ENCODE measurements at regions not wholly inside any gene's neighbourhood (a gene's known extent, or its start where the extent isn't known, plus 50 kb on each side); places are given as distances from the start of the nearest gene placed in this dataset.

DNA sequence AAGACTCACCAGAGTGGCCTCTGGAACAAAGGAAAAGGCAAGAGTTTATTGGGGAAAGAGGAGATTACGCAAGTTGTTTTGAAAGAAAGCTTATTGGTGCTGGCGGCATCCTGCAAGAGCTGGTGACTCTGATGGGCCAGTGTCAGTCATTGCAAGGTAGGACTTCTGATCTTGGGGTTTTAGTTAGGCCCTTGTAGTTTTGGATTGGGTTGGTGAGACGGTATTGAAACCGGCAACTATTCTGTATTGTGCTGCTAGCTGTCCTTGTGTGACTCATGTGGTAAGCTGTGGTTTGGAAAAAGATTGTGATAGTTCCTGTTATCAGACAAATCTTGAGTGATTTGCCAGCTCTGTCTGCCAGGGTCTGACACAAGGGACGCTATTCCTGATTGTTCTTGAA lies 159.1 kb upstream of the PIEZO2 start:
- peak; percentile 35 for DNase-seq

DNA sequence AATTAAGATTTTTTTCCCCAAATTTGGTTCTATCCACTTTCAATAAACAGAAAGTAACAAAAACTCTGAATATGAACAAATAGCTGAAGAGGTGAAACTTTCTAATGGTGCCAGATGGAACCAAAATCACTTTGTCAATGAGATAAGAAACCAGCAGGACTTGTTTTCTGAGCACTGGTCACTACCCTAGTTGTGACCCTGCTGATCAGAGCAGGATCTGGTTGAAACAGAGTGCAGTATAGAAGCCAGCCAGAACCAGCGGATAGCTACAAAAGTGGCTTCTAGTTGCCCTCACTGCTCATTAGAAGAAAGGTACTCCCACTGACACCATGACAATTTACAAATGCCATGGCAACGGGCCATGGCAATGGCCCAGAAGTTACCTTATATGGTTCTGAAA lies 158.3 kb upstream of the PIEZO2 start:
- DNase-seq = no peak

DNA sequence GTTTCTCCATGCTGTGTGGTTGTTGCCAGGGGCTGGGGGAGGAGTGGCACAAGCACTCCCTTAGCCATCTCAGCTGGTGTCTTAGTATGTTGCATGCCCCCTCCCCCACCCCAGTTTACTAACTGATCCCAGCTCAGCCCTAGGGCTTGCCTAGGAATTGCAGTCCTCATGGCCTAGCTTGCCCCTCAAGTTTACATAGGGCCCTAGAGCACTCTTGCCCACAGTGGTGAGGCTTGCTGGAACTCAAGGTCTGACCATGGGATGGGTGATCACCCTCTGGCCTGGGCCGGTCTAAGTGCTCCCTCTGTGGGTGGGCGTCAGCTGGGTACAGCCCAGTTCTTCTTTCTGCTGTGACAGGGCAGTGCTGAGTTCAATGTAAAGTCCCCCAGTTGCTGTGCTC lies 156.1 kb upstream of the PIEZO2 start:
- DNase-seq = no peak

DNA sequence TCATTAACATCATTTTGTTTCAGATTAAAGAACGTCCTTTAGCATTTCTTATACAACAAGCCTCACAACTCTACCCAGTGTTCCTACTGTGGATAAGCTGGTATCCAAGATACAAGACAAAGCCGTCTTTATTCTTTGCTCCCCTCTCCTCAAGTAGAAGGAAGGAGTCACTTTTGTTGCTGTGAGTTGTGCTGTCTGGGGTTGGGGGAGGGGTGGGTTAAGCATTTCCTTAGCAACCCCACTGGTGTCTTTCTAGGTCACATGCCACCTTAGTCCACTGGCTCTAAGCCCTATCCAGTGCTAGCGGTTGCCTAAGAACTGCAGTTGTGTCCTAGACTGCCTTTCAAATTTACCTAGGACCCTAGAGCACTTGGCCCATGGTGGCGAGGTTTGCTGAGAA lies 155.6 kb upstream of the PIEZO2 start:
- DNase-seq = no peak

DNA sequence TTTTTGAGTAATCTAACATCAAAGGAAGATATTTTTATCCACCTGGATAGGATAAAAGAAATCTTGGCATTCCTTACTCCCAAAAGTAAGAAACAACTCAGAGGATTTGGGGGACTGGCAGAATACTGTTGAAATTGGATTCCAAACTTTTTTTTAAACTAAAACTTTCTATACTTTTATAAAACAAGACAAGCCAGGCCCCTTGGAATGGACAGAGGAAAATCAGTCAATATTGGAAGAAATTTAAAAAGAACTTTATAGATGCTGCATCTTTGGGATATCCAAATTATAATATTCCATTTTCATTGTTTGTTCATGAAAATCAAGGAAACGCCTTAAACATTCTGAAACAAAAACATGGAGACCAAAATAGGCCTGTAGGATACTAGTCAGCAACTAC lies 147.6 kb upstream of the PIEZO2 start:
- DNase-seq = no peak

DNA sequence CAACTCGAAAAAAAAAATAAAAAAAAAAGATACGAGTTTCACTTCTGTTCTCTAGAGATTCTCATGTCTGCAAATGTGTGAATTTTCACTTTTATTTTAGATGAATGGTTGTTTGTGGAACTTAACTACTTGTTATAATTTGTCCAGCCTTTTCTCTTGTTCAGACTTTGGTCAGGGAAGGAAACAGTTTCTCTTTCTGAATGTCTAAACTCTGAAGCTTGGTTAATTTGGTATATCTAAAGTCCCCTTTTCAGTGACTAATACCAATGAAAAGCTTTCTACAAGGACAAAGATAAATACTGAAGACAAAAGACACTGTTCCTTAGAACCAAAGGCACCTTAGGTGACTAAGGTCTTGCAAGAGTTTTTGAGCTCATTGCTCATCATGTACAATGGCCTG lies 144.4 kb upstream of the PIEZO2 start:
- no peak for DNase-seq

DNA sequence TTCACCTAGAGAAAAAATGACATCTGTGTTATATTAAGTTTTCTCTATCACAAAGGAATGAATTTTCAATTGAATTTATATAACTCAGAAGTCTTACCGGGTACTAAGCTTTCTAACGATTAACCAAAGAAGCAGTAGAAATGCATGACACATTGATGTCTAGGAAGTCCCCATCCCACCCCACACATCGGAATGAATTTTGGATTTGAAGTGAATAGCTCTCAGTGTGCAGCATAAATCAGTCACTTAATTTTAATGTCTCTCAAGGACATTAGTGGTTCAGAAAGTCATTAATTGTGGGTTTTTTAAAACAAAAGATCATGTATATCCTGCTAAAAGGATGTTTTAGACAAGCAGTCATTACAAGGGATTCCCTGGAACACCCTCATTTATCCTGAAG lies 141.4 kb upstream of the PIEZO2 start:
- DNase-seq = no peak

DNA sequence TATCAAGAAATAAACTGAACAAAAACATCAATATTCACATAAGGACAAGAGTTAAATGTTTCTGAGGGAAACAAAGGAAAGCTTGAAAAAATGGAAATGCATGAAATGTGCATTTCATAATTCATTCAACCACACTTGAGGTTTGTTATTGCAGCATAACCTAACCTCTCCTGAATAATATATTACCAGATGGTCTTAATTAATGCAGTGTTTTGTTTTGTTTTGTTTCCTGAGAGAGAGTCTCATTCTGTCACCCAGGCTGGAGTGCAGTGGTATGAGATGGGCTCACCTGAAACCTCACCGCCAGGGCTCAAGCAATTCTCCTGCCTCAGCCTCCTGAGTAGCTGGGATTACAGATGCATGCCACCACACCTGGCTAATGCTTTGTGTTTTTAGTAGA lies 139.9 kb upstream of the PIEZO2 start:
- no peak for DNase-seq

DNA sequence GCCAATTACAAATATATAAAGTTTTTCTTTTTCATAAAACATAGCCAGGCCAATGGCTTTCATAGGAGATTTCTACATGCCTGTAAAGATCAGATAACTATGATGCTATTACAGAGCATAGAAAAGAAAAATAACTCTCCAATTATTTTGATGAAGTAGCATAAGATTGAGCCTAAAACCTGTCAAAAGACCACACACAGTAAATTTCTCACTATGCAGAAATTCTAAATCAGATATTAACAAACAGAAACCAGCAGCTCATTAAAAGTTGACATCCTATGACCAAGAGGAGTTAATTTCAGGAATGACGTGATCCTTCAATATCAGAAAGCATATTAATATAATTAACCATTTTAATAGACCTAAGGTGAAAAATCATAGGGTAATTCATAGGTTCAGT lies 139.0 kb upstream of the PIEZO2 start:
- DNase-seq = no peak

DNA sequence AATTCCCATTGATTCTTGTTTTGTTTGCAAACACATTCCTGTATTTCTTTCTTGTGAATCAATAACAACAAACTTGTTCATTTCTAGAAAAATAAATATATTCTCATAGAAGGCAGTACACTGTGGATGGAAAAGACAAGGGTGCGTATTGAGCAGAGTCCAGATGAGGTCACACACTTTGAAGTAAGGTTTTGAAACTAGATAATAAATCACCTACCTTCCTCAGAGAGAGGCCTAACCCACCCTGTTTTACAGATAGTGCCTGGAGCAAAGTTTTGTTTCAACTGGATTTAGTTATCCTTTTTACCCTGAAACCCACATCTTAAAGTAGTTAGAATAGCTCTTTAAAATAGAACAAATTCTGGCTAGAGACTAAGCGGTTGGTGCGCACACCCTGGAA lies 137.1 kb upstream of the PIEZO2 start:
- DNase-seq = no peak

DNA sequence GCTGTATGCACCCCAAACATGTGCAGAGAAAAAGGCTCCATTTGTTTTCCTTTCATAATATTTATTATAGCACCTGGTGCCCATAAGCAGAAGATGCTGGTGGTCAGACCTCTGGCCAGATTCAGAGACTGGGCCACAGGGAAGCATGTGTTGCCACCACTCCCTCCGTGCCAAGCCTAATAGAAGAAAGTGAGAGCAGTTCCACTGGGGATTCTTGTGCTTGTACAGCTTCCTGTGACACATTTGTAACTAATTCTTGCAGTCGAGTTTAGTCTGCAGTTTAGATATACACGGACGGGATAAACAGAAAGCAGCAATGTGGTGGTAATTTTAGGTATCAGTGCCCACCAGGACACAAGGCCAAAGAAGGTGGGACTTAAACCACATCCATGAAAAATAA lies 135.4 kb upstream of the PIEZO2 start:
- no peak for DNase-seq

DNA sequence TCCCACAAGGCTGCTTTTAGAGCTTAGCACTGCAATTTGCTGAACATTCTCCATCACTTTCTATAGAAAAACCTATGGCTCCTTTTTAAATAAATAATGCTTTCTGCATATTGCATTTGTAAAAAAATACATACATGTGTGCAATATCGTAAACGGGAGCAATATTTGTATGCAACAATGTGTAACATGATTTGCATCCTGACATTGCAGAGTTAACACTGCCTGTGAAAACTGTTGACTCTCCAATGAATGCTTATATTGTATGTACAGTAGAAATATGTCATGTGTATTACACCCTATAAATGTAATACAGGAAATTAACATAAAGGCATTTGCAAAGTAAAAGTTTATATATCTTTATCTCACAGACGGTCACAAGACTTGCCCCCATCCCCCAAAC lies 135.0 kb upstream of the PIEZO2 start:
- DNase-seq = no peak

DNA sequence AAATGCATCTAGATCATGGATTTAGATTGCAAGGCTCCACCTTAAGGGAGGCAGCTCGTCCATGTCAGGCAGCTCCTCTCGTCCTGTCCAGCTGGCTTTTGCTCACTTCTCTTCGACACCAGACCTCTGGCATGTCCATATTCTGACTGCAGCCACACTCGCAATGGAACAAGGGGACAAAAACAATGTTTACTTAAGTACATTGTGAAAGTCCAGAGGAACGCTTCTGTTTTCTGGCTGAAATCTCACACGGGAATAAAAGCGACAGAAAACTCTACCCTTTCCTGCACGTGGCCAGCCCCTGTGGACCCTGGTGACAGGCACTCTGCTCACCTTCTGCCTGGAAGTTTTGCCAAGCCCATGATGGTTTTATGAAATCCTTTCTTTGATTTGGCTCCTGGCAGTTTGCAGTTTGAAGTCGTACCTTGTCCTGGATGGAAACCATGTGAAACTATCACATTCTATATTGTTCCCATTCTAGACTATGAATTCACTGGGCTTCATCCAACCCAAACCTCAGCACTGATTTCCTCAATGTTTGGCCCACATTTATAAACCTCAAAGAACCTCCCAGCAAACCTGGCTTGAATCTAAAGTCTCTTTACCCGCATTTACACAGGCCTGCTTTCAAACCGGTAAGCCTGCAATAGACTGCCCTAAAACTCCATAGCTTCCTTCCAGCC lies 134.3 kb upstream of the PIEZO2 start:
- no peak for DNase-seq

DNA sequence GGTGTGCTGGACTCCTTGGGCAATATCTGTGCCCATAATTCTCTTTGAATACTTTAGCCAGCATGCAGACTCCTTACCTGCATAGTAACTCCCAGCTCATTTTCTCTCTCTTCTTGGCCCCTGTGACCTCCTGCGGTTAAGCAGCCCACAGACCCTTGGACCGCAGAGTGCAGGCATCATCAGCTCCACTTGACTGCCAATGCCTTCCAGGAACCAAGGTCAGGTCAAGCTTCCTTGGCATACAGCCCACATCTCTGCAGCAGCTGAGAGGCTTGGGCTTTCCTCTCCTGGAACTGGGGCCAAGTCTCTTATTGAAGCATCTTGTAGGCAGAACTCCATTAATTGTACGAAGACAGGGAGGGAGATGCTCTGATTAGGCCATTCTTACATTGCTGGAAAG lies 130.1 kb upstream of the PIEZO2 start:
- DNase-seq = no peak

DNA sequence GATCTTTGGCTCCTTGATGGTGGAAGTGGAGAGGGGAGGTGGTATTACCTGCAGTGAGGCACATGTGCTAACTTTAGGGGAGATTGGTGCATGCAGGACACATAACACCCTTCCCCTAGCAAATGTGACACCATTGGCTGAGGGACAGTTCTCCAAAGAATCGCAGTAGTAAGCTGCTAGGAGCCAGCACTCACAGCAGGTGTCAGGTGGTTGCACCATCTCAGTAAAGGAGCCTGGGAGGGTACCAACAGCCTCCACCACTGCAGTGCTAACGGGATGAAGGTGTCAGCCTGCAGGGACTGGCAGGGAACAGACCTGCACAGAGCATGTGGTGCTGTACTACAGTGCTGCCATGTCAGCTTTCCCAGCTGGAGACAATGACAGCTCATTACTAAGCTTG lies 127.3 kb upstream of the PIEZO2 start:
- no peak for DNase-seq

DNA sequence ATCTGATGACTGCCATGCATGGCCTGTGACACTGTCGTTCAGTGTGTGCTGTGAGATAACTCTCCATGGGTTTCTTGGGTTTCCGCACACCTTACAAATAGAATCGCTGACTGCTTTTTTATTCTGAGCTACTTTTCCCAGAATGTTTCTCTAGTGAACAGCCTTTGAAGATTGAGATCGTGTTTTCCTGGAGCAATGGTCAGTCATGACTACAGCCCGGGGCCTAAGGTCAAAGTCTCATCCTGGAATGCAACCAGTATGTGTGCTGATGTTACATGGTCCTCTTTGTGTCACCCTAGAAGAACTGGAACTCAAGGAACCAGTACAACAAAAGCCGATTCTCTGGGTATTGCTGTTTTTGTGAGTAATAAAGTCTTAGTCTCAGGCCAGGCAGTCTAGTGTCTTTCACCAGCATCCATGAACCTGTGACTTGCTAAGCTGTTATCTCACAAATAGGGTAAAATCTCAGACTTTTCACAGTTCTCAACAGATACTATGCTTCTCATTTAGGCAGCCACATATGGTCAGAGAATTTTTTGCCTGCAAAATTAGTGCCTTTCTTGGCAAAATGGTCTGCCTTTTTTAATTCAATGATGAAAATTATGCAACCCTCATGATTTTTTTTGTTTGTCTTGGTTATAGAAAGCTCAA lies 124.9 kb upstream of the PIEZO2 start:
- DNase-seq = no peak

DNA sequence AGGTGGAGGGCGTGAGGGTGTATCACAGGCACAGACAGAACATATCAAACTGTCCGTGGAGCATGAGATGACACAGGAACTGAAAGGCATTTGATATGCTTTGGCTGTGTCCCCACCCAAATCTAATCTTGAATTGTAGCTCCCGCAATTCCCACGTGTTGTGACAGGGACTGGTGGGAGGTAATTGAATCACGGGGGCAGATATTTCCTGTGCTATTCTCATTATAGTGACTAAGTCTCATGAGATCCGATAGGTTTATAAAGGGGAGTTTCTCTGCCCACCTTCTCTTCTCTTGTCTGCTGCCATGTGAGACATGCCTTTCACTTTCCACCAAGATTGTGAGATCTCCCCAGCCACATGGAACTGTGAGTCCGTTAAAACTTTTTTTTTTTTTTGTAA lies 123.1 kb upstream of the PIEZO2 start:
- DNase-seq = no peak

DNA sequence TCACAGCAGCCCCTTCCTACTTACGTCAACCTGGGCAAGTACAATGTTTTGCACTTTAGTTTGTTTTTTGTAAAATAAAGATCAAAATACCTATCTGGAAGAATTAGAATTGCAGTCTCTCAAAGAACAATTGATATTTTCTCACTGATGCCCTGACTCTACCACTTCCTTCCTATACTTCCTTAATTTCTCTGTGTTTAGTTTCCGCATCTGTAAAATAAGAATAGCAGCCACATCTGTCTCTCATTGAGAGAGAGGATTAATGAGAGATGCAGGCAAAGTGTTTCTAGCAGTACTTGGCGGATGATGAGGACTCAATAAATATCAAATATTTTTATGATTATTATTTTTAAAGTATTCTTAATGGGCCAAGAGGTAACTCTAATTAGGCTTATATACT lies 122.6 kb upstream of the PIEZO2 start:
- no peak for DNase-seq

DNA sequence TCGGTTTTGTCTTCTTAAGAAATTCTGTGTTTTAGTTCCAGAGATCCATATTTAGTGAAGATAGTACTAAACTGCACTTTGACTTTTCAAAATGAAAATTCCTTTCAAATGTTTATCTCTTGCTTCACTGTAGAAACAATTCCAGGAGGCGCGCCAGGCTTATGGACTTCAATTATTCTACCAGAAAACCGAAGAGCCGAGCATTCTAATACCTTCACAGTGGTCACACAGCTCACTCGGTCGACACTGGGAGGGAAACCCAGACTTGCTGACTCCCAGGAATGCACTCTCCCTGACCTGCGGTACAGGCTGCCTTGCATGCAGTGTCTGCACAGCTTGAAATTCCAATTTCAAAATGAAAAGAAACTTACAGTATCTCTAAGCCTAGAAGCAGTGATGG lies 119.9 kb upstream of the PIEZO2 start:
- no peak for DNase-seq

DNA sequence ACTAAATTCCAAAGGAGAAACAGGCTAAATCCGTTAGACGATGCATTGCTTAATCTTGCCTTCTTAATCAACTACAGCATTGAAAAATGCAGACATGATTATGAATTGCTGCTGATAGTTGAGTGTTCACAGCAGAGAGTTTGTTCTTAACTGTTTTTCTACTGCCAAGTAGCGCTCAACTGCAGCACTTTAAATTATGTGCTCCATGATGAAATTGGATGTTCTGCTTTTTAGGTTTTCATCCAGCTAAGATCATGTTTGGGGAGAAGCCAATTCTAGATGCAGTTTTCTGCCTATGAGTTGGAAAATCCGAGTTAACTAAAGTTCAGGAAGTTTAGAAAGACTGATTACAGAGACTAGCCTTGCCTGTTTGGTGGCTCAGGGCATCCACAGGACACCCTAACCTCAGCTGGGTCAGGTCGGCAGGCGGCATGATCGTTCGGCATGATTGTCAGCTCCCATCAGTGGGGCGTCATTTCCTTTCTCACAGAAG lies 119.4 kb upstream of the PIEZO2 start:
- no peak for DNase-seq

DNA sequence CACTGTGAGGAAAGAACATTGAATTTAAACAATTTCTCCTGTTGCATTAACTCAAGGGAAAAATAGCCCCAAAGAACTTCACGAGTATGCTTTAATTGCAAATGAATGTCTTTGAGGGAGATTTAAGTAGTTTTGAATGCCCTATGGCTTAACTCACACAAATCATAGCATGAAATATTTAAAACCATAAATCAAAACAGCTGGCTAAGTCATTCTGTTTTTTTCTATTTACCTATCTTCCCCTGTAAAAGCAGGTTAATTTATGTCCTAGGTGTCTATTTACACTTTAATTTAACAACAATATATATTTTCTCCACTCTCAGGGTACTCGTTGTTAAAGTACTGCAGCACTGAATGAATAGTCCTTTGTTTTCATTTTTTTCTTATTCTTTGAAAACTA lies 118.8 kb upstream of the PIEZO2 start:
- no peak for DNase-seq

DNA sequence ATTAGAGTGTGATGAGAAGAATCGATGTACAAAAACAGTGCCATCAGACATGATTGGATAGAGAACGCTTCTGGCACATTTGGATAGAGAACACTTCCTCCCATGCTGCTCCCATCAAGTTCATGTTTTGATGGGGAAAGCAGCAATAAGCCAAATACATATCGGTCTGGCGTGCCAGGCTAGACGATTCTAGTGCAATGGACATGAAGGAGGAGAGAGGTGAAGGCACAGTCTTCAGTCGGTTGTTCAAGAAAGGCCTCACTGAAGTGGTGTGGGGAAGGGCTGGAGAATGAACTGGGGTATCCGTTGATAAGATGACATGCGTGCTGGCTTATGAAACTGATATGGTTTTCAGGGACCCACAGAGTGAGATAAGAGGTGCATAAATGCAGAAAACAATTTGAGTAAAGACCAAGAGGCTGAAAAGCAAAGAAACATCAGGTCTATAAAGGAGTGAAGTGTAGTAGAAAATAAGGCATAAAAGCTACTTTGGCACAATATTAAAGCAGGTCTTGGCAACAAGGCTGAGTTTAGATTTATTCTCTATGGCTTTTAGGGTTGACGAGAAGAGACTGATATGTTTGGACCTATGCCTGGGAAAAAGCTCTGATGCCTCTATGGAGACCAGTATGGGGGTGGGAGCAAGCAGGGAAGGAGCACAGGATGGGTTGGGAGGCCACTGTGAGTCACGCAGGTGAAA lies 117.6 kb upstream of the PIEZO2 start:
- no peak for DNase-seq

DNA sequence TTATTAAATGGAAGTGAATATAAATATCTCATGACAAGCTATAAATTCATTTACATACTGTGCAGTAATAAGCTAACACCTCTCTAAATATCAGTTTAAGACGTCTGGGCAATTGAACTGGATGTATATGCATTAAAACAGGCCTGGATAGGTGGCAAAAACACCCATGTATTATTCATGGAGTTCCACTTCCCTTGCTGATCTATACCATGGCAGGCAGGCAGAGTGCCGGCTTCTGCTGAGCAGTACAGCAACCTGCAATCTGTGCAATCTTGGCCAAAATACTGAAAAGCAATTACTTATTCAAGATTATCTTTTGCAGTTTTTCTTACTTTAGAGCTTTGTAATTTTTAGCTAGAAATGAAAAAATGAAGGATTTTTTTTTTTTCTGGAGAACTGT lies 112.1 kb upstream of the PIEZO2 start:
- no peak for DNase-seq

DNA sequence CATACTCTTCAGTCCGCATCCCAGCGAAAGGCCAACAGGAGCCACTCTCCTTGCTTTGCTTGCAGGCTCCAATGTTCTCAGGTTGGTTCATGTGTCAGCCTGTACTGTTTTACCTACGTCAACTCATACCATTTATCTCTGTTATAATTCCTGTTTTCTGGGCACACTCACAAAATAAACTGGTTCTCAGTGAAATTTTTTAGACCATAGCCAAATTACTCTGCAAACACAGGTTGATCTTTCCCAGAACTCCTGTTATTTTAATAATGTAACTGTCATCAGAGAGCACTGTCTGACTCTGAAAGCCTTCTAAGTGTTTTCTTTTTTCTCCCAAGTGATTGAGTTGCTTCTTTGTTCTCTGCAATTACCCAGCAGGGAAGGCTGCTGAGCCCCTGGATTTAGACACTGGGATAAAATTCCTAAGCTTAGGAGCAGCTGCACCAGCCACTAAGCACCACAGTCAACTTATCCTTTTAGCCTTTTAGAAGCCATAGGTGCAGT lies 111.6 kb upstream of the PIEZO2 start:
- DNase-seq = no peak

All from activated CD4-positive, alpha-beta T cell treated with anti-CD3 and anti-CD28 coated beads, Interleukin-2, Interleukin-6, amounts not matched to agents 100 ng/mL and 50 ng/mL, durations not matched to agents 16 hours and 8 hours (primary cell).